ENCODE measurements at regions not wholly inside any gene's neighbourhood (a gene's known extent, or its start where the extent isn't known, plus 50 kb on each side); places are given as distances from the start of the nearest gene placed in this dataset.
"Not testable (repeated sequence)": the region's sequence is repeated elsewhere in the genome, so short reads cannot be mapped to it uniquely, and the experiment has no call there.

- peaks cover 0 to 6% of the 10 kb centered on the region in 2 donors for H3K4me1 ChIP-seq
- H3K9me3 ChIP-seq = peaks cover 0 to 4% of the 10 kb centered on the region in 2 donors
- H3K27ac ChIP-seq = no peak overlapping the region
- intact Hi-C loops (cut with DNase I) = no loop called here
- peak overlapping the region in 1 of 2 donors; percentile 32 for H3K4me3 ChIP-seq
- H3K27me3 ChIP-seq = peaks cover 0 to 36% of the 10 kb centered on the region in 2 donors
- ATAC-seq (no peak), DNase-seq (peak in 1 of 4 donors; percentile 65)
- TF ChIP-seq CTCF (IDR thresholded peaks at IDR 0.05) = no peak
- no peaks in the 10 kb centered on the region for H3K36me3 ChIP-seq
Measured at GRCh38 chr7:65509368-65510186, 135.9 kb downstream of the ZNF92 start.

- peak overlapping the region in 1 of 2 donors; percentile 32 for H3K4me3 ChIP-seq
- H3K36me3 ChIP-seq; H3K4me1 ChIP-seq; intact Hi-C loops (cut with DNase I); H3K9me3 ChIP-seq; H3K27ac ChIP-seq; DNase-seq; ATAC-seq: not testable (repeated sequence)
- peaks cover 0 to 36% of the 10 kb centered on the region in 2 donors for H3K27me3 ChIP-seq
Measured at GRCh38 chr7:65510187-65510538, 136.5 kb downstream of the ZNF92 start.

GRCh38 chr7:65519751-65520150 lies 146.1 kb downstream of the ZNF92 start:
- H3K36me3 ChIP-seq; H3K4me3 ChIP-seq; H3K27me3 ChIP-seq; H3K4me1 ChIP-seq; H3K9me3 ChIP-seq; intact Hi-C loops (cut with DNase I); H3K27ac ChIP-seq; DNase-seq; ATAC-seq: not testable (repeated sequence)

- H3K36me3 ChIP-seq; ATAC-seq; DNase-seq; intact Hi-C loops (cut with DNase I); H3K9me3 ChIP-seq; H3K27ac ChIP-seq; H3K27me3 ChIP-seq; H3K4me3 ChIP-seq; H3K4me1 ChIP-seq: not testable (repeated sequence)
Measured at GRCh38 chr7:65545465-65546161, 172.0 kb downstream of the ZNF92 start.

- H3K4me3 ChIP-seq; H3K4me1 ChIP-seq; intact Hi-C loops (cut with DNase I); H3K27me3 ChIP-seq; ATAC-seq; H3K36me3 ChIP-seq; DNase-seq; H3K9me3 ChIP-seq; H3K27ac ChIP-seq: not testable (repeated sequence)
Measured at GRCh38 chr7:65549589-65550443, 176.2 kb downstream of the ZNF92 start.

- ATAC-seq; H3K9me3 ChIP-seq; DNase-seq; H3K4me3 ChIP-seq; H3K27ac ChIP-seq; H3K36me3 ChIP-seq; intact Hi-C loops (cut with DNase I); H3K27me3 ChIP-seq; H3K4me1 ChIP-seq: not testable (repeated sequence)
Measured at GRCh38 chr7:65550444-65550809, 176.8 kb downstream of the ZNF92 start.

GRCh38 chr7:65551042-65551441 lies 177.4 kb downstream of the ZNF92 start:
- DNase-seq; H3K36me3 ChIP-seq; H3K4me1 ChIP-seq; intact Hi-C loops (cut with DNase I); H3K9me3 ChIP-seq; H3K27ac ChIP-seq; ATAC-seq; H3K27me3 ChIP-seq; H3K4me3 ChIP-seq: not testable (repeated sequence)

GRCh38 chr7:65554553-65555476 lies 181.2 kb downstream of the ZNF92 start:
- H3K4me1 ChIP-seq; intact Hi-C loops (cut with DNase I); H3K27ac ChIP-seq; ATAC-seq; H3K9me3 ChIP-seq; H3K27me3 ChIP-seq; DNase-seq; H3K4me3 ChIP-seq; H3K36me3 ChIP-seq: not testable (repeated sequence)

GRCh38 chr7:65558584-65558983 lies 184.9 kb downstream of the ZNF92 start:
- intact Hi-C loops (cut with DNase I); ATAC-seq; H3K4me1 ChIP-seq; H3K9me3 ChIP-seq; H3K36me3 ChIP-seq; H3K27me3 ChIP-seq; H3K4me3 ChIP-seq; H3K27ac ChIP-seq: not testable (repeated sequence)
- DNase-seq = peak in 1 of 4 donors; percentile 54

GRCh38 chr7:65561786-65562372 lies 188.2 kb downstream of the ZNF92 start:
- H3K27me3 ChIP-seq; H3K27ac ChIP-seq; H3K4me3 ChIP-seq; intact Hi-C loops (cut with DNase I); ATAC-seq; H3K4me1 ChIP-seq; H3K9me3 ChIP-seq; H3K36me3 ChIP-seq: not testable (repeated sequence)
- peak in 1 of 4 donors; percentile 31 for DNase-seq

- H3K4me3 ChIP-seq; H3K36me3 ChIP-seq; H3K9me3 ChIP-seq; H3K4me1 ChIP-seq; H3K27me3 ChIP-seq; ATAC-seq; H3K27ac ChIP-seq; intact Hi-C loops (cut with DNase I): not testable (repeated sequence)
- DNase-seq = peak in 1 of 4 donors; percentile 9
Measured at GRCh38 chr7:65562522-65562921, 188.9 kb downstream of the ZNF92 start.

Data from left lung (tissue), 4 donors.